IMR-90 (cell line): ENCODE measurements at regions not wholly inside any gene's neighbourhood (a gene's known extent, or its start where the extent isn't known, plus 50 kb on each side); places are given as distances from the start of the nearest gene placed in this dataset.

Experiments
- ATAC-seq: fragments of 200-7000 bp; cut with Tn5 transposase; 2 replicates; pipeline ENCODE4 v1.9.1; 2020; ENCODE audit warnings: low read depth, mild to moderate bottlenecking, moderate library complexity
- BruUV-seq: library from RNA; stranded (reverse); fragments of 400-500 nt; replicated peaks from 2 replicates; lab custom pipeline; 2021; lab: Mats Ljungman, UMichigan
- CTCF ChIA-PET: fragments of 300-600 bp; formaldehyde crosslinking; extraction: SDS; loops from one replicate; lab custom pipeline; 2021; ENCODE audit warnings: antibody characterized with exemption; lab: Yijun Ruan, JAX
- POLR2A ChIA-PET: fragments of 300-600 bp; sonication (Branson Sonifier 250); formaldehyde crosslinking; loops from one replicate; lab custom pipeline; 2022; ENCODE audit warnings: antibody characterized with exemption; ENCODE audit not compliant: unreplicated experiment; lab: Charles Lee
- DNase-seq: peaks from one replicate; pipeline ENCODE4 v3.0.0; 2013
- H2AFZ ChIP-seq: replicated peaks from 2 replicates; pipeline ENCODE3; 2013; ENCODE audit warnings: low read length, mild to moderate bottlenecking; ENCODE audit not compliant: poor library complexity
- H2AK5ac ChIP-seq: 2 replicates; pipeline ENCODE4 v1.6.1; 2013; ENCODE audit warnings: low read depth, low read length, inconsistent platforms
- H2AK9ac ChIP-seq: replicated peaks from 2 replicates; pipeline ENCODE3; 2013; ENCODE audit warnings: mild to moderate bottlenecking, low read depth, low read length, moderate library complexity; ENCODE audit not compliant: poor library complexity
- H2BK120ac ChIP-seq: 2 replicates; pipeline ENCODE4 v1.6.1; 2013; ENCODE audit warnings: low read depth, low read length, inconsistent platforms
- H2BK15ac ChIP-seq: 3 replicates; pipeline ENCODE4 v1.6.1; 2013; ENCODE audit warnings: low read depth, low read length, inconsistent platforms
- H2BK20ac ChIP-seq: 2 replicates; pipeline ENCODE4 v1.6.1; 2013; ENCODE audit warnings: low read depth, mild to moderate bottlenecking, inconsistent platforms, low read length, moderate library complexity
- H2BK5ac ChIP-seq: 2 replicates; pipeline ENCODE4 v1.6.1; 2013; ENCODE audit warnings: mild to moderate bottlenecking, low read depth, low read length, inconsistent platforms; ENCODE audit not compliant: poor library complexity, severe bottlenecking
- H3K14ac ChIP-seq: replicated peaks from 2 replicates; pipeline ENCODE4 v1.6.1; 2013; ENCODE audit warnings: low read depth, low read length, inconsistent platforms
- H3K18ac ChIP-seq: 2 replicates; pipeline ENCODE4 v1.6.1; 2013; ENCODE audit warnings: low read depth, low read length, control low read depth
- H3K23ac ChIP-seq: 2 replicates; pipeline ENCODE4 v1.6.1; 2013; ENCODE audit warnings: low read depth, low read length, inconsistent platforms
- H3K27ac ChIP-seq: 2 replicates; pipeline ENCODE4 v1.5.1; 2013; ENCODE audit warnings: mild to moderate bottlenecking, control low read depth, low read length; ENCODE audit not compliant: insufficient read depth
- H3K27me3 ChIP-seq: 2 replicates; pipeline ENCODE4 v1.6.1; 2013; ENCODE audit warnings: low read length; ENCODE audit not compliant: control insufficient read depth, insufficient read depth
- H3K36me3 ChIP-seq: 2 replicates; pipeline ENCODE4 v1.6.1; 2013; ENCODE audit warnings: low read length, mixed read lengths; ENCODE audit not compliant: control insufficient read depth, insufficient read depth
- H3K4ac ChIP-seq: 2 replicates; pipeline ENCODE4 v1.6.1; 2013; ENCODE audit warnings: low read depth, low read length, inconsistent platforms
- H3K4me1 ChIP-seq: 2 replicates; pipeline ENCODE4 v1.6.1; 2013; ENCODE audit warnings: low read length, mixed read lengths; ENCODE audit not compliant: control insufficient read depth, insufficient read depth
- H3K4me2 ChIP-seq: 2 replicates; pipeline ENCODE4 v1.6.1; 2013; ENCODE audit warnings: low read depth, mild to moderate bottlenecking, control low read depth, low read length, moderate library complexity
- H3K4me3 ChIP-seq: 2 replicates; pipeline ENCODE4 v1.5.1; 2013; ENCODE audit warnings: low read depth, mild to moderate bottlenecking, control low read depth, low read length, moderate library complexity; ENCODE audit not compliant: insufficient read depth
- H3K56ac ChIP-seq: 2 replicates; pipeline ENCODE4 v1.6.1; 2013; ENCODE audit warnings: low read length, inconsistent platforms; ENCODE audit not compliant: insufficient read depth; ENCODE audit errors: extremely low read depth
- H3K79me1 ChIP-seq, 2 experiments: 2 replicates each; pipeline ENCODE4 v1.6.1; 2013; ENCODE audit warnings: low read length in 2 of 2, inconsistent platforms in 1 of 2, low read depth in 1 of 2
- H3K9ac ChIP-seq: 2 replicates; pipeline ENCODE4 v1.6.1; 2013; ENCODE audit warnings: low read depth, low read length, control low read depth
- H3K9me1 ChIP-seq: 2 replicates; pipeline ENCODE4 v1.6.1; 2013; ENCODE audit warnings: low read length, inconsistent platforms; ENCODE audit not compliant: insufficient read depth
- H3K9me3 ChIP-seq: 2 replicates; pipeline ENCODE4 v1.6.1; 2013; ENCODE audit warnings: low read length; ENCODE audit not compliant: control insufficient read depth, insufficient read depth
- H4K20me1 ChIP-seq: 2 replicates; pipeline ENCODE4 v1.6.1; 2013; ENCODE audit warnings: low read length, inconsistent platforms; ENCODE audit not compliant: insufficient read depth
- H4K5ac ChIP-seq: 2 replicates; pipeline ENCODE4 v1.6.1; 2013; ENCODE audit warnings: mild to moderate bottlenecking, low read depth, low read length, control low read depth
- H4K8ac ChIP-seq, 2 experiments: 2 replicates each; pipeline ENCODE4 v1.6.1; 2013; ENCODE audit warnings: low read depth in 2 of 2, low read length in 2 of 2, control low read depth in 1 of 2, inconsistent platforms in 1 of 2
- H4K91ac ChIP-seq: 2 replicates; pipeline ENCODE4 v1.6.1; 2013; ENCODE audit warnings: low read depth, low read length, inconsistent platforms; ENCODE audit not compliant: insufficient read depth
- CEBPB ChIP-seq: IDR thresholded peaks from 2 replicates; pipeline ENCODE4 v1.6.1; 2012; ENCODE audit warnings: low read depth, low read length, improper control_type of control experiment
- WGBS, 2 experiments: methylation state at CpG; one replicate each; pipeline versions ENCODE4 v1.1.5 to v1.1.7; 2013; ENCODE audit warnings: missing lambda C conversion rate in 2 of 2; ENCODE audit not compliant: insufficient read length in 1 of 2; ENCODE audit errors: extremely low coverage in 2 of 2; 5-methylcytosine and 5-hydroxymethylcytosine counted together
- dilution Hi-C: fragments of 300-500 bp; cut with HindIII; formaldehyde crosslinking; loops from one replicate; pipeline ENCODE4 v1.14.3; 2018; ENCODE audit warnings: low sequenced_read_pairs; ENCODE audit not compliant: unreplicated experiment
- in situ Hi-C: fragments of 300-500 bp; cut with MboI; formaldehyde crosslinking; loops from 3 replicates; pipeline ENCODE4 v1.14.3; 2019; ENCODE audit warnings: low sequenced_read_pairs, inconsistent platforms, mixed read lengths
- intact Hi-C: fragments of 100-400 bp; cut with micrococcal nuclease; formaldehyde crosslinking; loops from 2 replicates; pipeline ENCODE4 v1.10.0; 2022

DNA sequence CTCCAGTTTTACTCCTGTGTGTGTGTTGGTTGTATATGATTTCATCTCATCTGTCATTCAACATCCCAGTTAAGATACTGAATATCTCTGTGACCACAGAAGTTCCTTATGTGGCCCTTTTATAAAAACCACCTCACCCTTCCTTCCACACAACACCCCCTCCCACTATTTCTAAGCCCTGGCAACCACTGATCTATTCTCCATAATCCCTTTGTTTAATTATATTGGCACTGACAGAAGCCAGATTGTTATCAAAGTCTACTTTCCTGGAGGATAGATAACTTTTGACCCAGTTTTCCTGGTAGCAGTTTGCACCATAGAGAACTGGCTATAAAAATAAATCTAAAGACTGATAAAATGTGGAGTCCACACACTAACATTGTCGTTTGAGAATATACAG is 902.8 kb downstream of the SLC16A7 start:
- DNase-seq (no peak), ATAC-seq (no peak)
- Histone ChIP-seq H2AK9ac (no peak overlapping the region), H3K79me1 (no peaks in the 10 kb centered on the region), H3K4ac (no peak overlapping the region), H3K9me1 (no peaks in the 10 kb centered on the region), H2AK5ac (no peak overlapping the region), H3K23ac (no peak overlapping the region), H3K18ac (no peak overlapping the region), H4K5ac (no peak overlapping the region), H4K91ac (no peak overlapping the region), H4K20me1 (no peaks in the 10 kb centered on the region), H3K27ac (no peak overlapping the region), H2BK5ac (no peak overlapping the region), H3K27me3 (no peaks in the 10 kb centered on the region), H3K9ac (no peak overlapping the region), H2BK15ac (no peak overlapping the region), H3K4me1 (no peaks in the 10 kb centered on the region), H3K14ac (no peak overlapping the region), H3K56ac (no peak overlapping the region), H3K4me3 (no peak overlapping the region), H3K9me3 (no peaks in the 10 kb centered on the region), H3K36me3 (no peaks in the 10 kb centered on the region), H2BK20ac (no peak overlapping the region), H2AFZ (no peak overlapping the region), H4K8ac (no peak overlapping the region), H2BK120ac (no peak overlapping the region), H3K4me2 (no peak overlapping the region)
- dilution Hi-C loops (no loop called here), intact Hi-C loops (loop anchor here (10.0 kb wide), 2 partner anchors 1496 to 1626 kb away; no protein-coding TSS in a partner anchor), in situ Hi-C loops (loop anchor here (10.0 to 25.0 kb wide), 3 partner anchors 244 to 1086 kb away; no protein-coding TSS in a partner anchor)
- POLR2A ChIA-PET: no interaction called here
- no TSS peak for BruUV-seq
- no peak for TF ChIP-seq CEBPB
- no CpG with 5 or more reads among the region's 1 CpG for WGBS, 2 experiments
- CTCF ChIA-PET: no interaction called here
